ENCODE measurements at regions not wholly inside any gene's neighbourhood (a gene's known extent, or its start where the extent isn't known, plus 50 kb on each side); places are given as distances from the start of the nearest gene placed in this dataset.

DNA sequence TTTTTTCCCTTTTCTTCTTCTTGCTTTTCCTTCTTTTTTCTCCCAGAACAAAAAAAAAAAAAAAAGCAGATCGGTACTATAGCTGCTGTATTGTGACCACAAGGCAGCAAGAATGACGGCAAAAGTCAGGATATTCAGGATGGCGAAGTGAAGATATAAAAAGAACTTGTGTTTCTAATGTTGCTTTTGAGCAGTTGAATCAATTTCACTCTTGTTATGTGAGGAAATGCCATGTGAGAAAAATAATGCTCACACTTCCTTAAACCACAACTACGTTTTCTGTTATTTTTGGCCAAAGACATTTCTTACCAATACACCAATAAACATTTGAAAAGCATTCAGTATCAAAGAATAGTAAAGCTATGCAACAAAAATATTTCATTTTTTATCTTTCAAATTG lies 510.5 kb downstream of the HACE1 start:
- Histone ChIP-seq H3K36me3 (no peaks in the 10 kb centered on the region), H3K27me3 (no peaks in the 10 kb centered on the region)

DNA sequence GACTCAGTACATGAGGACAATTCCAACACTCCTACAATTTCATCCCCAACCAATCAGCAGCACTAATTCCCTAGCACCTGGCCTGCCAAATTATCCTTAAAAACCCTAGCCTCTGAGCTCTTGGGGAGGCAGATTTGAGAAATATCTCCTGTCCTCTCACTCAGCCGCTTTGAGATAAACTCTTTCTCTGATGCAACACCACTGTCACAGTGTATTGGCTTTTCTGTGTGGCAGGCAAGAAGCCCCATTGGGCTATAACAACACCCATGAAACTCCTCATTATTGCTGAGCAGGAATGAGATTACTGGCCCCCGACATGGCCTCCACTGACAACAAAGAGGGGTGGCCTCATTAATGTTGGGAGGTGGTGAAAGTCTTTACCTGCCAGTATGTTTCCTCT lies 515.5 kb downstream of the HACE1 start:
- no peak overlapping the region for H3K27ac ChIP-seq
- no peak for DNase-seq
- no peaks in the 10 kb centered on the region for H3K36me3 ChIP-seq
- H3K4me1 ChIP-seq = no peaks in the 10 kb centered on the region
- H3K4me3 ChIP-seq = no peak overlapping the region
- H3K9me3 ChIP-seq (replicated peaks) = no peaks in the 10 kb centered on the region; the same call in none of the 2 replicates
- H3K27me3 ChIP-seq = no peaks in the 10 kb centered on the region

More for the DNA sequence above, 510.5 kb downstream of the HACE1 start:
- Histone ChIP-seq H3K4me3 (no peak overlapping the region), H3K9me3 (replicated peaks) (no peaks in the 10 kb centered on the region; the same call in none of the 2 replicates), H3K4me1 (no peaks in the 10 kb centered on the region), H3K27ac (no peak overlapping the region)
- no peak for DNase-seq

DNA sequence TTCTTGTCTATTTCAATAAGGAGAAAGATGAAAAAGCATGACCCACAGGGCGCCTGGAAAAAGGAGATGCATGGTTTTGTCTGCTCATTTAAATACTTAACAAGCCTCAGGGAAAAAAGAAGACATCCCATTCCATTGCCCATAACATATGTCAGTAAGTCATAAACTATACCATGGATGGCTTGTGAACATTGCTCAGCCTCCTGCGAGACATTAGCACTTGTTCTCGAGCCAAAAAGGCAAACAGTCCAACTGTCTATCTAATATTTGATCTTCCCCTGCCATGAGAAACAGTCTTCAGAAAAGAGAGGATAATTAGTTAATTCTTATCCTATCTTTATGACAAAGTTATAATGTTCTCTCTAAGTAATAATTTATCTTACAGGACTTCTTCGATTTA lies 527.4 kb downstream of the HACE1 start:
- Histone ChIP-seq H3K27me3 (no peaks in the 10 kb centered on the region), H3K4me1 (no peaks in the 10 kb centered on the region), H3K4me3 (no peak overlapping the region), H3K9me3 (replicated peaks) (no peaks in the 10 kb centered on the region), H3K27ac (no peak overlapping the region), H3K36me3 (no peaks in the 10 kb centered on the region)
- DNase-seq = no peak

DNA sequence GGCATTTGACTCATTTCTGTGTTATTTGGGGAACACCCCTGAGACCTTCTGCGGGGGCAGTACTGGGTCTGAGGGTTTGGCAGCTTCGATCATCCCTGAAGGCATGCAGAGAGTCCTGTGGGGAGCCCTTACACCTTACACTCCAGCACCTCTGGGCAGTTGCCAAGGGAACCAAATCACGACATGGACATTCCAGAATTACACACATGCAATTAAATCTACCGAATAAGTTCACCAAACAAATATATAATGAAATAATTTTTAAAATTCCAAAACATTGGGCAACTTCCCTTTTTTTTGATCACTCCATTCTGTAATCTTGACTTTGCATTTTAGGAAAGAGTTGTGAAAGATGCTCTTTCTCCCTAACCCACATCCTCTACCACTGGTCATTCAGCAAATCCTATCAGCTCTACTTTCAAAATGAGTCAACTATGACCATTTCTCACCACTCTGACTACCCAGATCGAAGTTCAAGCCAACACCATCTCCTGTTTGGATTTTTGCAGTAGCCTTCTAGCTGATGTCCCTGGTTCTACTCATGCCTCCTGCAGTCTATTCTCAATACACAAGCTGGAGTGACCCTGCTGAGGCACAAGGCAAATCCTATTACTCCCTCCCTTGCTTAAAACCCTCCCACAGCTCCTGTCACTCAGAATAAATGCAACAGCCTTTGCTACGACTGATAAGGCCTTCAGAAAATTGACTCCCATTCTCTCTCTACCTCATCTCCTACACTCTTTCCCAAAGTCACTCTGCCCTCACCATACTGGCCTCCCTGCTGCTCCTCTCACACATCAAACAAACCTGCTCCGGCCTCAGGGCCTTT lies 533.3 kb downstream of the HACE1 start:
- no peak overlapping the region for H3K27ac ChIP-seq
- no peak for DNase-seq
- no peaks in the 10 kb centered on the region for H3K27me3 ChIP-seq
- no peak overlapping the region for H3K4me3 ChIP-seq
- H3K4me1 ChIP-seq = no peaks in the 10 kb centered on the region
- H3K9me3 ChIP-seq (replicated peaks) = no peaks in the 10 kb centered on the region
- no peaks in the 10 kb centered on the region for H3K36me3 ChIP-seq

DNA sequence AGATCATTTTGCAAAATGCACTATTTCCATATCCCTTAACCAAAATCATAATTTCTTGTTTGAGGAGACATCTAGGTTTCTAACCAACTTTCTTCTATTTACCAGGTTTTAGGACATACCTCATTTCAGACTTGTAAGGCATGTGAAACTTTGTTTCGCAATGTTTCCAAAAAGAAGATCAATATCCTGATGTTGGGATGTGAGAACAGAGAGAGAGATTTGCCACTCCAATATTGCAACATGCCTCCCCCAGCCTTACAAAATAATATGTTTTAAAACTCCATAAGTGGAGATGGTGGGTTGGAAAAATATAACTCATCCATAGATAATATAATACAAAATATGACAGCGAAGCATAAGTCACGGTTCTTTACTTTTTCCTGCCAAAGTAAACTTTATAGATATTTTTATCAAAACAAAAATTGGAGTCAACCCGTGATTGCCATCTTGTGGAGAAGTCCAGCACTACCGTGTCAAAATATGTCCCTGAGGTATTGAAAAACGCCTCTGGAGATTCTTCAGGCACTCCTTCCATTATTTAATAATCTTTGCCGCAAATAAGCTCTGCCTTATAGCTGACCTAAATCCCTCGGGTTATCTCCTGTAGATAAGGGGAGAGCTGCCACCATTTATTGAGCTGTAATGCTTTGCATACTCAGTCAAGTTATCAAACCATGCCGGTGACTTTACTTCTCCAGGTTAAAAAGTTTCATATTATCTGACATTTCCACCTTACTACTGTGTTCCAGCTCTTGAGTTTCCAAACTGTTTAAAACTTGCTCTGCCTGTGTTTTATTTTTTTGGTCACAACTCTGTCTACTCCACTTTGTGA lies 534.2 kb downstream of the HACE1 start:
- Histone ChIP-seq H3K27me3 (no peaks in the 10 kb centered on the region), H3K4me1 (no peaks in the 10 kb centered on the region), H3K4me3 (no peak overlapping the region), H3K27ac (no peak overlapping the region), H3K36me3 (no peaks in the 10 kb centered on the region), H3K9me3 (replicated peaks) (no peaks in the 10 kb centered on the region)
- peak; percentile 3 to 28 for DNase-seq

DNA sequence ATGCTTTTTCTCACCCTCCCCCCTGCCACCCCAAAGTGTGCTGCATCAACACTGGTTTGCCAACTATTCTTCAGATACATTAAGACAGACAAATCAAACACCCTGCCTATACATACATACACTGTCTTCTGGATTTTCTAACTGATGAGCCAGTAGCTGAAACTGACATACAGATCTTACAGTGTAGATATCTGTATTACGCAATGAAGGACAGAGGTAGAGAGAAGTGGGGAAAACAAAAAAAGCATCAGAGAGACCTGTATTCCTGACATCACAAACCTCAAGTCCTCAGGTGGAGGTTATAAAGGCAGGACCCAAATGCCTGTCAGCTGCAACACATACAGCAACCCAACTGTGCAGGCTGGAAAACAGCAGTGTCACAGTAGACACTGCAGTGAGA lies 535.4 kb downstream of the HACE1 start:
- Histone ChIP-seq H3K4me1 (no peaks in the 10 kb centered on the region), H3K27me3 (no peaks in the 10 kb centered on the region), H3K4me3 (no peak overlapping the region), H3K36me3 (no peaks in the 10 kb centered on the region), H3K9me3 (replicated peaks) (no peaks in the 10 kb centered on the region), H3K27ac (no peak overlapping the region)
- no peak for DNase-seq

DNA sequence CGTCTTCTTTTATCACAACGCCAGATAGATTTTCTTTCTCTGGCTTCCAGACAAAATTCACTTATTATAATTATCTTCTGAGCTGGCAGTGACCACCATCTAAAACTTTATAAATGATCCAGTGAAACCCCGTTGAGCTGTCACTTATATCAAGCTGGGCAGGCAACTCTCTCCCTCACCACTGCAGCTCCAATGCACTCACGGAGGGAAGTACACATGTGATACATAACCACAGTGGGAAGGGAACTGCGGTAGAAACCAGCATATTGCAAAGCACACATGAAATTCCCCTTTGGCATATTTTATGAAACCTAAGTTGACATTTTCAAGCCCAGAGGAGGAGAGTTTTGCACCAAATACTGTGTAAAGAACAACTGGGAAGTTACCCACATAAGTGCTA lies 536.9 kb downstream of the HACE1 start:
- Histone ChIP-seq H3K4me1 (no peaks in the 10 kb centered on the region), H3K27me3 (no peaks in the 10 kb centered on the region), H3K9me3 (replicated peaks) (no peaks in the 10 kb centered on the region), H3K36me3 (no peaks in the 10 kb centered on the region), H3K27ac (no peak overlapping the region), H3K4me3 (no peak overlapping the region)
- DNase-seq = no peak

DNA sequence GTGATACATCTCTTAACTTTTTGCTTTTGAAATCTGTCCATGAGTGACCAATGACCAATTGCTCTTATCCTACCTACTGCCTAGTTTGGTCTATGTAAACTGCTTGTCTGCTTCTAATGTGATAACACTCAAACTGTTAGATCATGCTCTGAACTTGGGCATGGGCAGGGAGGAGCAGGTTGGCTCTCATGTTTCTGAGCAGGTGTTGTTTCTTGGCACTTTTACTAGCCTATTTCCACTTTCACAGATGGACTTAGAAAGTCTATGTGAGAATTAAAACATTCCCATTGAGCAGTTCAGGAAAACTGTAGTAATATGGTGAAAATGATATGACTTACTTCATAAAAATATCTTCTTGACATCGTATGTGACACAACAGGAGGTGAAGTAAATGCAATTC lies 538.4 kb downstream of the HACE1 start:
- H3K4me3 ChIP-seq = no peak overlapping the region
- no peak overlapping the region for H3K27ac ChIP-seq
- H3K9me3 ChIP-seq (replicated peaks) = no peaks in the 10 kb centered on the region
- no peaks in the 10 kb centered on the region for H3K27me3 ChIP-seq
- H3K4me1 ChIP-seq = no peaks in the 10 kb centered on the region
- H3K36me3 ChIP-seq = no peaks in the 10 kb centered on the region
- DNase-seq = no peak

DNA sequence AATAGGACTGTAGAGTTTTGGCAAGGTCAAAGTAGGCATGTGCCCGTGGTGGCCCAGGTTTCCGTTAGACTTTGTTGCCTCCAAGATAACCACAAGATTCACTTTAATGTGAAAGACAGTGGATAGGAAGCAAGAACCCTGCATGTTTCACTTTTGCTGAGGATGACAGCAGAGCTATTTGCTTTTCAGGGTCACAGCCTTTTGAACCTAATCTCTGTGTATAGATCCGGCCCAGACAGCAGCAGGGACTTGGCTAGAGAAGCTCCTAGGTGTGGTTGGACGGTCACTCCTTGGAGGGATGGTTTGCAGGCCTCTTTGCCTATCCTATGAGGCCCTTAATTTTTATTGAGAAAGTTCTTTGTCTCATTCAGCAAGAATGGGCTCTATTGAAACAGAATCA lies 538.8 kb downstream of the HACE1 start:
- Histone ChIP-seq H3K4me3 (no peak overlapping the region), H3K36me3 (no peaks in the 10 kb centered on the region), H3K4me1 (no peaks in the 10 kb centered on the region), H3K27me3 (no peaks in the 10 kb centered on the region), H3K9me3 (replicated peaks) (no peaks in the 10 kb centered on the region), H3K27ac (no peak overlapping the region)
- DNase-seq = no peak

DNA sequence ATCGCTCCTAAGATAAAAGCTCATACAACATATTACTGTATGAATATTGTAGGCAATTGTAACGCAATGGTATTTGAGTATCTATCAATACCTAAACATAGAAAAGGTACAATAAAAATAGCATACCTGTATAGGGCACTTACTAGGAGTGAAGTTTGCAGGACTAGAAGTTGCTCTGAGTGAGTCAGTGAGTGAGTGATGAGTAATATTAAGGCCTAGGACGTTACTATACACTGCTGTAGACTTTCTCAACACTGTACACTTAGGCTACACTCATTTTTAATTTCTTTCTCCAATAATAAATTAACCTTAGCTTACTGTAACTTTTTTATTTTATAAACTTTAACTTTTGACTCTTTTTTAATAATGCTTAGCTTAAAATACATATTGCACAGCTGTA lies 546.9 kb downstream of the HACE1 start:
- Histone ChIP-seq H3K36me3 (no peaks in the 10 kb centered on the region), H3K9me3 (replicated peaks) (no peaks in the 10 kb centered on the region), H3K4me1 (no peaks in the 10 kb centered on the region), H3K27me3 (no peaks in the 10 kb centered on the region; the same call in 1 of the 2 replicates), H3K4me3 (no peak overlapping the region), H3K27ac (no peak overlapping the region)
- no peak for DNase-seq

DNA sequence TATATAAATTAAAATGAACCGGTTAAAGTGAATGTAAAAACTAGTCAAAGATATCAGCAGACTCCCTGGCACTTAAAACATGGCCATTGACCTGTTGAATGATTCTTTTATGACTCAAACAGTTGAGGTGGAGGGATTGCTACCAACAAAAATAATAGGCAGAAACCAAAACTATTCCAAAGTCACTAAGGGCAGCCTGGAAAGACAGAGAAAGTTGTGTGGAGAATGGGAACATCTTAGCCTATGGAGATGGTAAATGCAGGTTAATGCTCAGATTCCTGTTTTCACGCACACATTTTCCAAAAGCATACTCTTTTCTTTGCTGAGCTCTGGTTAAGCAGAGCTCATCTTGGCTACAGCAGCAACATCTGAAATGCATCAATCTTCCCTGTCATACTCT lies 553.5 kb downstream of the HACE1 start:
- H3K4me1 ChIP-seq = no peaks in the 10 kb centered on the region
- H3K4me3 ChIP-seq = no peak overlapping the region
- H3K27ac ChIP-seq = no peak overlapping the region
- no peaks in the 10 kb centered on the region for H3K27me3 ChIP-seq
- no peaks in the 10 kb centered on the region for H3K36me3 ChIP-seq
- H3K9me3 ChIP-seq (replicated peaks) = no peaks in the 10 kb centered on the region
- DNase-seq = no peak

DNA sequence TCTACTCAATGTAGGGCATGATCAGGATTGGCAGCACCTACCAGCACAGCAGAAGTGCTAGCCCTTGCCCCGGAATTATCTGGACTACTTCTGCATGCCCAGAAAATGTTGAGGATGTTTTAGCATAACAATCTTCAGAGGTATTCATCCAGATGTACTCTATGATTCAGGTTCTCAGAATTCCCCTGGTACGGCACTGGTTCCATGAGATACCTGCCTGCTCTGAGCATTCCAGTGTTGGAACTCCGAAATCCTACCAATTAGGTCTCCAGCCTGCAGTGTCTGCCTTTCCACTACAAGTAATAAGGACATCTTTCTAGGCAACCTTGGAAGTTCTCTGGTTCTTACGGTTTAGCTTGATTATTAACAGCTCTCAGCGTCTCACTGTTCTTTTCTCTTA lies 554.5 kb downstream of the HACE1 start:
- Histone ChIP-seq H3K36me3 (no peaks in the 10 kb centered on the region), H3K27me3 (no peaks in the 10 kb centered on the region), H3K4me3 (no peak overlapping the region), H3K27ac (no peak overlapping the region), H3K4me1 (no peaks in the 10 kb centered on the region), H3K9me3 (replicated peaks) (no peaks in the 10 kb centered on the region)
- DNase-seq = no peak

DNA sequence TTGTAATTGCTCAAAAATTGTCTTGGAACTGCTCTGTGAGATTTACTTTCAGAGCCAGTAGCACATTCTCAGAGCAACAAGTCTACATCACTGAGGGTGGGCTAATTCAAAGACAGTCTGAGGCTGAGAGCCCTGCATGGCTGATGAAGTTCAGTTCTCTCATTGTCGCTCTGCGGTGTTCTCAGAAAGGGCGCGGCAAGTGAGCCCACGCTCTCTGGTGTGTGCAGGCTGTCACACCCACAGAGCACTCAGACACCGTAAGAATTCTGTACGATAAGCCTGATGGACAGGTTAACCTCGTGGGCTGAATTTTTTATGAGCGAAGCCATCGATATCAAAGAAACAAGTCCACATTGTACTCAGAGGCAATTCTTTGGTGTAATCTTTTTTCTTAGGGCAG lies 557.8 kb downstream of the HACE1 start:
- no peaks in the 10 kb centered on the region for H3K27me3 ChIP-seq
- no peaks in the 10 kb centered on the region for H3K36me3 ChIP-seq
- 0 out of 2 replicates have a peak, but pooled peaks cover 3% of the 10 kb centered on the region for H3K4me1 ChIP-seq
- DNase-seq = no peak
- no peaks in the 10 kb centered on the region for H3K9me3 ChIP-seq (replicated peaks)
- no peak overlapping the region for H3K27ac ChIP-seq
- H3K4me3 ChIP-seq = no peak overlapping the region

DNA sequence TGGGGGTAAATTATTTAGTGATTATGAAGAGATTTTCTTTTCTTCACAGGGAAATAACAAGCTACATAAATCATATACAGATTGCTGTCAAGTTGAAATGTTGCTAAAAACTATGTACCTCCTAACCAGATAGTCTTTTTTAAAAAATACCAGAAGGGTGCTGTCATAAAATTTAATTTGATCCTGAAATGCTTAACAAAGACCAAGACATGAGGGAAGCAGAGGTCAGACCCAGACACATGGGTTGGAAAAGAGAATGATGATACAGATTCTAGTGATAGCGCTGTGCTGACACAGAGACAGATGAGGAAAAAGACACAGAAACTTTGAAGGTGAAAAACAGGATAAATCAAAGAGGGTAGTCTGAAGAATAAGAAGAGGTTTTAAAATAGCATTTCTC lies 573.1 kb downstream of the HACE1 start:
- H3K4me3 ChIP-seq = no peak overlapping the region
- H3K27ac ChIP-seq = no peak overlapping the region
- H3K9me3 ChIP-seq (replicated peaks) = no peaks in the 10 kb centered on the region
- no peaks in the 10 kb centered on the region for H3K36me3 ChIP-seq
- no peaks in the 10 kb centered on the region for H3K27me3 ChIP-seq
- no peaks in the 10 kb centered on the region for H3K4me1 ChIP-seq
- DNase-seq = no peak

DNA sequence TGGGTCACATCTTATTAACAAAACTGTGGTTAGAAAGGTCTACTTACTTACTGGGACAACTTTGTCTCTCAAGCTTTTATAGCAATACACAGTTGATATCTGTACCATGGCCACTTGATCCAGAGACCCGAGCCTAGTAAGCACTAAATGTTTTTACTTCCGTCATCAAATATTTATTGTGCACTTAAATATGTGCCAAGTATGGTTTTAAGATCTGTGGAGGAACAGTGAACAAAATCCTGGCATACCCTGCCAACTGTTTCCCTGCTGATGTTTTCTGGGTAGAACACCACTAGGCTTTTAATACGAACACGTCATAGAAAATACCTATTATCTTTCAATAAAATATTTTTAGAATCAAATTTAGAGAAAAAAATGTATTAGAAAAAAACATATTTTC lies 574.8 kb downstream of the HACE1 start:
- Histone ChIP-seq H3K27me3 (no peaks in the 10 kb centered on the region), H3K9me3 (replicated peaks) (no peaks in the 10 kb centered on the region), H3K4me3 (no peak overlapping the region), H3K36me3 (no peaks in the 10 kb centered on the region), H3K4me1 (no peaks in the 10 kb centered on the region), H3K27ac (no peak overlapping the region)
- DNase-seq = no peak
